GM12875 (cell line): ENCODE measurements at regions not wholly inside any gene's neighbourhood (a gene's known extent, or its start where the extent isn't known, plus 50 kb on each side); places are given as distances from the start of the nearest gene placed in this dataset.

ENCODE experiments used
- H3K4me3 ChIP-seq: one replicate; pipeline ENCODE4 v1.5.1; 2011; ENCODE audit warnings: low read depth, low read length, control low read depth
- TF ChIP-seq, protein P1 (sequence below): IDR thresholded peaks from 2 replicates; pipeline ENCODE4 v1.5.1; 2011; ENCODE audit warnings: low read depth, mild to moderate bottlenecking, control low read depth, inconsistent platforms, low read length, moderate library complexity, borderline replicate concordance; ENCODE audit not compliant: insufficient read depth

DNA sequence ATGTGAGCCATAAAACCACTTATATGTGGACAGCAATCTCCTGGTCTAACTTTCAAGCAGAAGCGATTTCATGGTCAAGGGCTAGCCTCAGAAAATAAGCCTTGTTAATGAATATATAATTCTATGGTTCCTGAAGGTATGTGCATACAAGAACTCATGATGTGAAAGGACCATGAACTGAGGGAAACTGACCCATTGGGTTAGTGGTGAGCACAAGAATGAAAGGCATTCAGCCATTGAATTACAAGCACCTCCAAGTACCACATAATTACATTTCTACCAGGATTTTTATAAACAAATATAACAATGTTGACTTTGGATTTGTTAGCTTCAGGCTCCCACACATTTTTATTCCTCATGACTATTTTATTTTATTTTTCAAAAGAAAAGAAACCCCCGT, 459.0 kb downstream of the TLE4 start:
- TF ChIP-seq, protein P1, sequence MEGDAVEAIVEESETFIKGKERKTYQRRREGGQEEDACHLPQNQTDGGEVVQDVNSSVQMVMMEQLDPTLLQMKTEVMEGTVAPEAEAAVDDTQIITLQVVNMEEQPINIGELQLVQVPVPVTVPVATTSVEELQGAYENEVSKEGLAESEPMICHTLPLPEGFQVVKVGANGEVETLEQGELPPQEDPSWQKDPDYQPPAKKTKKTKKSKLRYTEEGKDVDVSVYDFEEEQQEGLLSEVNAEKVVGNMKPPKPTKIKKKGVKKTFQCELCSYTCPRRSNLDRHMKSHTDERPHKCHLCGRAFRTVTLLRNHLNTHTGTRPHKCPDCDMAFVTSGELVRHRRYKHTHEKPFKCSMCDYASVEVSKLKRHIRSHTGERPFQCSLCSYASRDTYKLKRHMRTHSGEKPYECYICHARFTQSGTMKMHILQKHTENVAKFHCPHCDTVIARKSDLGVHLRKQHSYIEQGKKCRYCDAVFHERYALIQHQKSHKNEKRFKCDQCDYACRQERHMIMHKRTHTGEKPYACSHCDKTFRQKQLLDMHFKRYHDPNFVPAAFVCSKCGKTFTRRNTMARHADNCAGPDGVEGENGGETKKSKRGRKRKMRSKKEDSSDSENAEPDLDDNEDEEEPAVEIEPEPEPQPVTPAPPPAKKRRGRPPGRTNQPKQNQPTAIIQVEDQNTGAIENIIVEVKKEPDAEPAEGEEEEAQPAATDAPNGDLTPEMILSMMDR = no peak
- no peak overlapping the region for H3K4me3 ChIP-seq

DNA sequence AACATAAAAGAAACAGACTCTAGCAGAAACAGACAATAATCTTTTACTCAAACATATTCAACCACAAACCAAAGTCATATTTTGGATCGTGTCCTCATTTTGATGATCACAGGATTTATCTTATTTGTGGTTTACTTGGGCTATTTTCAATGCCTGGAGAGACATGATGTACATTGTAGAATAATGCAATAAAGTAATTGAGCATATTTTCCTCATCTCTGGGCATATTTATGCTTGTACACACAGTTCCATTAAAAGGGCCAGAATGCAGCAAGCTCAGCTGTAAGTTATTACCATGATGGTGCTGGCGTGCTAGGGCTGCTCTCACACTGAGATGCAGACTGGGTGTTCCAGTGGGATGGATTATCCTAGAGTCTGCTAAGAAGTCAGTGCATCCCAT, 456.7 kb downstream of the TLE4 start:
- no peak overlapping the region for H3K4me3 ChIP-seq
- TF ChIP-seq, protein P1 = no peak

DNA sequence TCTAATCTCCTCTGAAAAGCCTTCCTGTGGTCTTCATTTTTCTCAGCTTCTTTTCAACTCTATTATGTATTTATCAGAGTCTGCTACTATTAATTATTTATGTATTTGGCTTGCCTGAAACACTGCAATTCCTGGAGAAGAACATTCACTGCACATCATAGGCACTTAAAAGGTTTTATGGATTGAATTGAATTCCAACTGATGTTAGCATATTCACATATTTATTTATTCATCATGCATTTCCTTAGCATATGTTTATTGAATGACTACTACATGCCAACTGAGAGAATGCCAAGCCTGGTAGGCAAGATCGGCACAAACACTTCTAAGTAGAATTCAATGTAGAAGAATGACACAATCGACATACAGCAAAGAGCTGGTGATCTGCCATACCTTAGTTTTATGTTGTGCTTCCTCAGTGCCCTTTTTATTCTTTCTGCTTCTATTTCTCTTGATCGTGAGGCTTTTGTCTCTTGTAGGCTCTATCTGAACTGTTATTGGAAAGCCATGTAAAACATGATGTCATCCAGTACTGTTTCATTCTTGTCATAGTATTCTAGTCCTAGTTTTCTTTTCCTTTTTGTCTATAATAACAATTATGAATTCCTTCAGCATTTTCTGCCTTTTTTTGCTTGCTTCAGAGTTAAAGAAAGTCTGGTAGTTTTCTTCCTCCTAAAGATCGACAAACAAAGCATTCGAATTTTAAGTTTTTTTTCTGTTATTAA, 454.2 kb downstream of the TLE4 start:
- H3K4me3 ChIP-seq = no peak overlapping the region
- TF ChIP-seq, protein P1 = no peak

DNA sequence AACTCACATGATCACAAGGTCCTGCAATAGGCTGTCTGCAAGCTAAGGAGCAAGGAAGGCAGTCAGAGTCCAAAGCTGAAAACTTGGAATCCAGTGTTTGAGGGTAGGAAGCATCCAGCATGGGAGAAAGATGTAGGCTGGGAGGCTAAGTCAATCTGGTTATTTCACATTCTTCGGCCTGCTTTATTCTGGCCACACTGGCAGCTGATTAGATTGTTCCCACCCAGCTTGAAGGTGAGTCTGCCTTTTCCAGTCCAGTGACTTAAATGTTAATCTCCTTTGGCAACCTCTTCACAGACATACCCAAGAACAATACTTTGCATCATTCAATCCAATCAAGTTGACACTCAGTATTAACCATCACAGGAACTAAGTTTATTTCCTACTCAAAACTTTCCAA, 453.4 kb downstream of the TLE4 start:
- H3K4me3 ChIP-seq = no peak overlapping the region
- TF ChIP-seq, protein P1 = no peak

DNA sequence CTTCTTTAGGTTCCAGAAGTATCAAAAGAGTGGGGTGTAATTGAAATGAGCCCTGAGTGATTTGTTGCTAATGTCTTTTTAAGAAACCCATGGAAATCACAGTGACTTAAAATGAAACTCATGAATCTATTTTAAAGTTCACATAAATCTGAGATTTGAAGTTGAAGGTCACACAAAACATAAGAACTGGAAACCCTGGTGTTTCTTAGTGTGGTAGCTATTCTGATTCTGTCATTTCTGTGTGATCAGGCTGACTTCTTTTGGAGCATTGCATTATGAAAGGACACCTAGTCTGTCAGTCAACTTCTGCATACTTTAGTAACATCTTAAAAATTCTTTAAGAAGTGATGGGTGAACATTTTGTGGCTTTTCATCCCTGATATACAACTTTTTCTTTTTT, 448.8 kb downstream of the TLE4 start:
- H3K4me3 ChIP-seq = no peak overlapping the region
- TF ChIP-seq, protein P1 = no peak

DNA sequence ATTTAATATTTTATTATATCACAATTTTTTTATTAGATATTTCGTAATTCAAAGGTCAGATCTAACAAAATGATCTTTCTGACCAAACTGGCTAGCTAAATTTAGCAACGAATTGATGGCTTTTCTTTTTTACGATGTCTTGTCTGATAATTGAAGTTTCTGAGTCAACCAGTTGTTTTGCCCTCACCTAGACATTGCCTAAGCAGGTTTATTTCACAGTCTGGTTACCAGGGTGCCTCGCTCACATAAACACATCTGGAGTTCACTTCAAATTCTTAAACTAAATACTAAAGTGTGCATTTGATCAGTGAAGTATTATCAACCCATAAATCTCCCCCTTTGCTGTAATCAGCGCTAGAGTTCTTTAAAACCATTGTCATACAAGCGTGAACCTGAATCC, 448.3 kb downstream of the TLE4 start:
- H3K4me3 ChIP-seq = no peak overlapping the region
- TF ChIP-seq, protein P1 = no peak

DNA sequence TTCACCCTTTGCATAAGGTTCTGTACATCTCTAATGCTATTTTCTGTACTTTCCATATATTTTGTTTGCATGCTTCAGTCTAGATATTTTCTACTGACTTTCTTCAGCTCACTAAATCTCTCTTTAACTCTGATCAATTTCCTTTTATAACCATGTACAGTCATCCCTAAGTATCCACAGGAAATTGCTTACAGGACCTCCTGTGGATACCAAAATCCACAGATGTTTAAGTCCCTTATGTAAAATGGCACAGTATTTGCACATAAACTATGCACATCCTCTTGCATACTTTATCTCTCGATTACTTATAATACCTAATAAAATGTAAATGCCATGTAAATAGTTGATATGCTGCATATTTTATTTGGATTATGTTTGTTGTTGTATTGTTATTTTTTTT, 442.1 kb downstream of the TLE4 start:
- TF ChIP-seq, protein P1 = no peak
- H3K4me3 ChIP-seq = no peak overlapping the region
